ENCODE measurements at regions not wholly inside any gene's neighbourhood (a gene's known extent, or its start where the extent isn't known, plus 50 kb on each side); places are given as distances from the start of the nearest gene placed in this dataset.

DNA sequence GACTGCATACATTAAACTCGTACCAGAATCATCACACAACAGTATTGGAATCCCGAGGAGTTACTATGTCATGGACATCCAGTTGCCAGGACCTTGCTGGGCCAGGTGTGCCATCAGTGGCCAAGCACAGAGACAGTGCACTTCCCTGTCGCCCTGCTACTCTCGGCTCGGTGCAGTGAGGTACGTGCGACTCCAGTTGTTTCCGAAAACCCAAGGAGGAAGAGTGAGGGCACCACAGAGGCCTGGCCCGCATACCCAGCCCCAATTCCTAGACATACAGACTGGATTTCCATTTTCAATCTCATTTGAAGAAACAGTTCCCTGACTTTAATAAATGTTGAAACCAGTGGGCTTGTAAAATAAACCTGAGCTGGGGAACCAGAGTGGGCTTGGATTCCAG, 62.5 kb upstream of the AFDN start:
- Mint-ChIP-seq H3K27ac (no peak overlapping the region), H3K9me3 (no peaks in the 10 kb centered on the region), H3K4me3 (no peak overlapping the region), H3K27me3 (ENCODE audit: low read depth in 3 of 3) (peaks cover 3 to 4% (median 3%) of the 10 kb centered on the region in 3 donors), H3K36me3 (no peaks in the 10 kb centered on the region), H3K4me1 (no peaks in the 10 kb centered on the region)
- no peak for DNase-seq

DNA sequence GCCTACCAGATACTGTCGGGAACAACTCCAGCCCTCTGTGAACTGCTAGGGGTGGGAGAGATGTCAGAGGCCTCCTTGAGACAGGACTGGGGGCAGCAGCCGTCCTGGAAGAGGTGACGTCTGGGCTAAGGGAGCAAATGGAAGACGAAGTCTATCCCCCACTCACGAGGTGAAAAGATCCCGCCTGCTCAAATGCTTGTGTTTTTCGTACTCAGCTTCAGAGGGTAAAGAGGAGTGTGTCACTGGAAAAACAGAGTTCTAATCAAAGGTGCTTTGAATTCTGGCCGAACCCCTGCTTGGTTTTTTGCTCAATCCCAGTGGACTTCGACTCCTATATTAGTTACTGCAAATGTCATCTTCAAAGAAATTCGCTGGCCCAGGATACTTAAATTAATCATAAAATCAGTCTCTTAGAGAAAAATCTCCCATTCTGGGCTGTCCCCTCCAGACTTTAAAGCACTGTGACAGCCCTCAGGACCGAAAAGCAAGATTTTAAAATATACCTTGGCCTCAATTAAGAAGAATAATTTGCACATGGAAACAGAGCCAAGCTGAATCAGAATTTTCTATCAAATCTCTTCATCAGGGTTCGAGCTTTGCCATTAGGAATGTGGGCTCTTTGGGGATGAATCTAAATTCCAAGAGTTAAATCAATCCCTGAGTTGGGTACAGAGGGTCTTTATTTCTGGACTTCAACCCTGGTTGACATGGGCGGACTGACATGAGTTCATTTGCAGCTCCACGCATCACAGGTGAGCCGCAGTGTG, 61.8 kb upstream of the AFDN start:
- H3K36me3 Mint-ChIP-seq, result no peaks in the 10 kb centered on the region
- no peak overlapping the region for H3K27ac Mint-ChIP-seq
- H3K27me3 Mint-ChIP-seq (ENCODE audit: low read depth in 3 of 3), result peaks cover 3 to 8% (median 3%) of the 10 kb centered on the region in 3 donors
- no peaks in the 10 kb centered on the region for H3K4me1 Mint-ChIP-seq
- no peak overlapping the region for H3K4me3 Mint-ChIP-seq
- no peak for DNase-seq
- no peaks in the 10 kb centered on the region for H3K9me3 Mint-ChIP-seq

DNA sequence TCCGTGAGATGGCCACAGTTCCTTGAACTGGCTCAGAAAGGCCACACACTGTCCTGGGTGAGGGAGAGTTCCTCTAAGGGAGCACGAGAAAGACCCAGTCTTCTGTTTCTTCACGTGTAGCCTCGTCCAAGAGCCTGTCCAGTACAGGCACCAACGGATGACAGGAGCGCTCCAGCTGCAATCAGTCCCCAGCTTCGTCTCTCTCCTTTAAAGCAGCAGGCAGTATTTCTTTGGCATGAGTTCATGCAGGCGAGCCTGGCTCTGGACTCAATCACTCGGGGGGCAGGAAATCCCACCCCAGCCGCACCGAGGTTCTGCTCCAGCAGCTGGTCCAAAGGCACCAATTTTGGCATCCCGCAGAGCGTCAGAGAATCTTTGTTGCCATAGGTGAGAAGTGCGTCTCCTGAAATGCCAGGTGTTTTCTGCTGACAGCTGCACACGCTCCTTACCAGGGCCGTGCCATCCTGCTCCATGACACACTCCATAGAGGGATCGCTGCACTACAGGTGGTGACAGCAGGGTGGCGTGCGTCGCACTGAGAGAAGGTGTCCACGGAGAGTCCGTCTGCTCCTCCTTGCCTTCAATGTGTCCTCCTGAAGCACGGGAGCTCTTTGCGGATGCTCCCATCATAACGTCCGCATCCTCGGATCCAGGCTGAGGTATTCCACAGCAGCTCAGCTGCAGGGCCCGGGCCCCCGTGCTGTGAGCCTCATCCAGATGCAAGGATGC, 59.6 kb upstream of the AFDN start:
- Mint-ChIP-seq H3K27me3 (ENCODE audit: low read depth in 3 of 3) (peaks cover 0 to 8% (median 3%) of the 10 kb centered on the region in 3 donors), H3K9me3 (no peaks in the 10 kb centered on the region), H3K4me1 (no peaks in the 10 kb centered on the region), H3K36me3 (no peaks in the 10 kb centered on the region), H3K4me3 (no peak overlapping the region), H3K27ac (no peak overlapping the region)
- DNase-seq, result no peak

DNA sequence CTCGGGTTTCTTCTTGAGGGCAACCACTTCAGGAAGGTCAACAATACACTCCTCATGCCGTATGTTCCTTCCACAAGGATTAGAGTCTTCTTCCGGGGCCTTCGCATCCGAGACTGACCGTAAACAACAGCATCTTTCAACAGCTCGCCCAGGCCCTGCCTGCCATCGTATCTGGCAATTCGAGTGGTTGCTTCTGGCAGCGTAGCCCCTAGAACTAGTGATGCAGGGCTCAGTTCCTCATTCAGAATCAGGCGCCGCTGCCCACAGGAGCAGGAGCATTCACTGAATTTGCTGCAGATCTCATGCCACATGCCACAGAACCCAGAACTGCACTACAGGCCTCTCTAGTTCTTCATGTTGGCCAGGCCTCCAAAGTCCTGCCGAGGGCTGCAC, 59.0 kb upstream of the AFDN start:
- H3K27me3 Mint-ChIP-seq (ENCODE audit: low read depth in 3 of 3), result peaks cover 0 to 8% (median 3%) of the 10 kb centered on the region in 3 donors
- no peaks in the 10 kb centered on the region for H3K9me3 Mint-ChIP-seq
- no peak overlapping the region for H3K4me3 Mint-ChIP-seq
- no peak for DNase-seq
- no peaks in the 10 kb centered on the region for H3K4me1 Mint-ChIP-seq
- H3K36me3 Mint-ChIP-seq, result no peaks in the 10 kb centered on the region
- no peak overlapping the region for H3K27ac Mint-ChIP-seq

DNA sequence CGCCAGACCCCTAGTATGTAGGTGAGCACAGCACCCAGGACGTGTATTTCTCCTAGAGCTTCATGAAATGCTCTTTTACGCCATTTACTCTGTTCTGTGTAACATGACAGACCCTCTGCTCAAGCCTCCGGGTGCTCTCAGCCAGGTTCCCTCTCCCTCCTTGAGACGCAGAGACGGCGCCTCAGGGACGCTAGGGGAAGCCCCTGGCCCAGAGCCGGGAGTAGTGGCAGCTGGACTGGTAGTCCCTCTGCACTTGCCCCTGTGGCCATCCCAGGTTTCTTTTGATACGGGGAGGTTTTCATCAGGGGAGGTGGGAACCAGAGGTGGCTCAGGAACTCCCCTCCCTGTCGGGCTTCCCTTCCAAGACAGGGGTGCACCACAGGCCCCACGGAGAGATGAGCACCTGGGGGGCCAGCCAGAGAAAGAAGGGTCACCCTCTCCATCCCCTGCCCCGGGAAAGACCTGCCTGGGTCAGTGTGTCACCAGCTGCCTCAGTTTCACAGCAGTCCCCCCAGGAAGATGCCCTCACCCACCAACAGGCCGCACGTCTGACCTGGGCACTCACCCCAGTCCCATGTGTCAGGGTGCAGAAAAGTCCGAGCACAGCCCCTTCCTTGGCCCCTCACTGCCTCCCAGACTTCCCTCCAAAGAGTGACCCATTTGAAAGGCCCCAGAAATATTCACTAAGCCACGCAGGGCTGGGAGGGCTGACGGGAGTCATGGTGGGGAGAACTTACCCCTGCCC, 58.1 kb upstream of the AFDN start:
- Mint-ChIP-seq H3K36me3 (no peaks in the 10 kb centered on the region), H3K4me3 (no peak overlapping the region), H3K27me3 (ENCODE audit: low read depth in 3 of 3) (peaks cover 0 to 8% (median 3%) of the 10 kb centered on the region in 3 donors), H3K27ac (no peak overlapping the region), H3K4me1 (no peaks in the 10 kb centered on the region), H3K9me3 (no peaks in the 10 kb centered on the region)
- no peak for DNase-seq

DNA sequence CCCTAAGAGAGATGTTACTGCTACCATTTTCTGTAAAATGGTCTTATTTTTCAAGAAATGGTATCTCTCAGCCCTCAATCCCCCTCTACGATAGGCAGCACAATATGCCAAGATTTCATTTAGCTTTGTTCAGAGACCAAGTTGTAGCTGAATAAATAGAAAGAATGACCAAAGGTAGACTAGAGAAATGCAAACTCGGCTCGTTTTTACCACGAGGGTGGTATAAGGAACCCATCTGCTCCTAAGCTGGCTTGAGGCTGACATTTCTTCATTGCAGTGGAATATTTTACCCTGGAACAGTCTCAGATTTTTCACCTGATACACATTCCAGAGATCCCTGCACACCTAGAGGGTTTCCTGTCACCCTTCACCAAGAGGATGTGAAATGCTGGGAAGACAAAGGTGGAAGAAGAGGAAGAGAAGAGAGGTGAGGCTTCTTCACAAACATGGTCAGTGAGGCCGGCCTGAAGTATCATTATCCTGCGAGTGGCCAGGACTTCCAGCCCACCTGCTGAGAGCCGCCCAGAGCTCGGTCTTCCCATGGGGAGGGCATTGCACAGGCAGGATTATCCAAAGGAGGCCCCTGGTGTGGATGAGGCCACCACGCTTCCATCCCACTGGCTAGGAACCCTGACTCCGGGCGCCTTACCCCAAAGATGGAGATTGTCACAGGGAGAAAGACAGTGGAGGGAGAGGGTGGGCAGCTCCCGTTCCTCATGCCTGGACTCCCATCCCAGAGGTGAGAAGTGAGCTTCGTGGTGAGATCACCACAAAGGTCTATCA, 57.1 kb upstream of the AFDN start:
- Mint-ChIP-seq H3K36me3 (no peaks in the 10 kb centered on the region), H3K27me3 (ENCODE audit: low read depth in 3 of 3) (peaks cover 0 to 8% (median 3%) of the 10 kb centered on the region in 3 donors), H3K4me1 (no peaks in the 10 kb centered on the region), H3K4me3 (no peak overlapping the region), H3K9me3 (no peaks in the 10 kb centered on the region), H3K27ac (no peak overlapping the region)
- DNase-seq, result no peak

DNA sequence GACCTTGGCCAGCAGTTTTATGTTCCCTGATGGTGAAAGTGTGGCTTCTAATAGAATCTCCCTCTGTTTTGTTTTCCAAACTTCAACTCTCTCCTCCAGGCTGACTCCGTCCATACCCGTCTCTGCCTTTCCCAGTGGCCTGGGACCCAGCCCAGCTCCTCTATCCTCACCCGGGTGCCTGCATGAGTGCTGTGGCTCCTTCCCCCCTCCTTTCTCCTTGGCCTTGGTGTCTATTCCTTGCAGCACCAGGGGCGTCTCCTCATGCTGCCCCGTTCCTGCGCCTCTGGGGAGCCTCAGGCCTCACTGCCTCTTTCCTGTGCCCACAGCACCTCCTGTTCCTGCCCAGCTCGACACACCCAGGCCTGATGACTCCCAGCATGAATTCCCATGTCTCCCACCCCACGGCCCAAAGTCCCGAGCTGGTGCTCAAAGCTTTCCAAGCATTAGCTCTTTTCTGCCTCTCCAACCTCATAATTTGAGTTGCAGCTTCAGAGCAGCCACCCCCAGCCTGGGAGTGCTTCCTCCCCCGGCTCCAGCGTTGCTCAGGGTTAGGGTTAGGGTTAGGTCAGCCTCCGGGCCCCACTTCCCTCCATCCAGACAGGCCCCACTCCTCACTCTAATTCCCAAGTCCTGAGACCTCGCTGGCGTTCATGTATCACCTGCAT, 56.3 kb upstream of the AFDN start:
- H3K27ac Mint-ChIP-seq, result no peak overlapping the region
- no peak for DNase-seq
- no peaks in the 10 kb centered on the region for H3K4me1 Mint-ChIP-seq
- peaks cover 0 to 10% (median 3%) of the 10 kb centered on the region in 3 donors for H3K27me3 Mint-ChIP-seq (ENCODE audit: low read depth in 3 of 3)
- H3K4me3 Mint-ChIP-seq, result no peak overlapping the region
- H3K36me3 Mint-ChIP-seq, result no peaks in the 10 kb centered on the region
- no peaks in the 10 kb centered on the region for H3K9me3 Mint-ChIP-seq

DNA sequence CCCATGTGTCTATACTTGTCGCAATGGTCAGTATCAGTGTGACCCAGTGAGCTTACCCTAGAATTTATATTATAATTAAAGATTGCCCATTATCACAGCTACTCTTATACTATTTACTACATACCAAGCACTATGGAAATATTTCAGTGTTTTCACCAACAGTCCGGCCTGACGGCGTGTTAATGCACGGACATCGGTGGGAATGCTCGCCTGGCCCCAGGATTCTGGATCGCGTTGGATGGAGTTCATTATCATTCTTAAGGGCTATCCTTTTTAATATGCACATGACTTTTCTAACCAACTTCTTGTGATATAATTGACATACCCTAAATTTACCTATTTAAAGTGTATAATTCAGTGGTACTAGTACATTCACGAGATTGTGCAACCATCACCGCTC, 51.8 kb upstream of the AFDN start:
- Mint-ChIP-seq H3K9me3 (no peaks in the 10 kb centered on the region), H3K4me3 (no peak overlapping the region), H3K36me3 (no peaks in the 10 kb centered on the region), H3K27me3 (ENCODE audit: low read depth in 3 of 3) (peaks cover 0 to 6% (median 0%) of the 10 kb centered on the region in 3 donors), H3K4me1 (no peaks in the 10 kb centered on the region), H3K27ac (no peak overlapping the region)
- no peak for DNase-seq

DNA sequence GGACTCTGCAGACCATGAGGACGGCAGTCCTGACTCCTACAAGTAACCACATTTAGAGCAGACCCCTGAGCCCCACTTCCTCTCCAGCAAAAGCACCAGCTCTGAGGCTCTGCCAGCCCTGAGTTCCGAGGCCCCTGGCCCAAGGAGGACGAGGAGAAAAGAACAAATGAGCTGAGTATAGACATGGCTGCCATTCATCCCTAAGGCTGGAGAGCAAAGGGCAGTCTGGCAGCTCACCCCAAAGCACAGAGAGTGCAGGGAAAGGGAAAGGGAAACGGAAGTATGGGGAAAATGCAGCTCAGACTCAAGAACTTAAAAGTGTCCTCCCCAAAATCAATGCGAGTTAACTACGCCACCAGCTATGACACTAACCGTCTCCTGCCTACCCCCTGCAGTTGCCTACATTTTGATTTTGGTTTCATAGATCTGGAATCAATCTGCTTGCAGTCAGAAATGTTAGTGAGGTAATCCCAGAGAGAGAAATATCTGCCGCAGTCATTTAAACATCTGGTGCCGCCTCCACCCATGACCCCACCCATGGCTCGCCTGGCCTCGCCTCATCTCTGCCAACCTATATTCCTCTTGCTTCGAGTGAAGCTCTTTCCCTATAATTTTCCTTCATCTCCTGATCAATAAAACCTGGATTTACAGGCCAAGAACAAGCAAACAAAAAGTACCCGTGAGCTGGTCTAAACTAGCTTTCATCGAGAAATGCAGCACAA, 49.6 kb upstream of the AFDN start:
- DNase-seq, result no peak
- Mint-ChIP-seq H3K4me1 (no peaks in the 10 kb centered on the region), H3K27me3 (ENCODE audit: low read depth in 3 of 3) (peaks cover 0 to 8% (median 0%) of the 10 kb centered on the region in 3 donors), H3K9me3 (no peaks in the 10 kb centered on the region), H3K36me3 (no peaks in the 10 kb centered on the region), H3K4me3 (no peak overlapping the region), H3K27ac (no peak overlapping the region)

All from immature natural killer cell (primary cell).